HepG2 (cell line): ENCODE measurements at regions not wholly inside any gene's neighbourhood (a gene's known extent, or its start where the extent isn't known, plus 50 kb on each side); places are given as distances from the start of the nearest gene placed in this dataset.

Experiments
- ATAC-seq: fragments of 200-7000 bp; cut with Tn5 transposase; 3 replicates; pipeline ENCODE4 v1.9.1; 2020; ENCODE audit warnings: mild to moderate bottlenecking, moderate library complexity
- BruUV-seq: library from RNA; stranded (reverse); fragments of 400-500 nt; replicated peaks from 2 replicates; lab custom pipeline; 2021; lab: Mats Ljungman, UMichigan
- CTCF ChIA-PET: fragments of 300-600 bp; formaldehyde crosslinking; extraction: SDS; loops from one replicate; lab custom pipeline; 2021; ENCODE audit warnings: low total read pairs, inconsistent platforms, low intra/inter-chr PET ratio; lab: Yijun Ruan, JAX
- POLR2A ChIA-PET: fragments of 350-600 bp; sonication (Branson Sonifier 250); formaldehyde crosslinking; loops from one replicate; lab custom pipeline; 2020; ENCODE audit warnings: antibody characterized with exemption, inconsistent platforms; lab: Yijun Ruan, JAX
- DNase-seq: peaks from one replicate; pipeline ENCODE4 v3.0.0-alpha.2; 2015; ENCODE audit warnings: low spot score
- FAIRE-seq: peaks from 3 replicates; lab custom pipeline; 2011; peaks lifted over from hg19 to GRCh38; lab: Jason Lieb, UNC
- H2AFZ ChIP-seq: one replicate; pipeline ENCODE4 v1.6.1; 2011; ENCODE audit warnings: low read length, inconsistent platforms
- H3K27ac ChIP-seq: fragments of 300-600 bp; 3 replicates; pipeline ENCODE4 v1.8.0; 2011; ENCODE audit warnings: mixed run types, mild to moderate bottlenecking, mixed read lengths, low read length, inconsistent platforms; ENCODE audit not compliant: insufficient read depth; ENCODE audit errors: extremely low read length
- H3K27me3 ChIP-seq, 2 experiments: fragments of 200-600 bp in 1 of 2; 2 replicates in 1 of 2; 3 replicates in 1 of 2; pipeline versions ENCODE4 v1.6.0 to v1.8.0; 2011; ENCODE audit warnings: low read length in 2 of 2, mild to moderate bottlenecking in 2 of 2, moderate library complexity in 2 of 2, inconsistent platforms in 1 of 2; ENCODE audit not compliant: insufficient read depth in 2 of 2, control insufficient read depth in 1 of 2
- H3K36me3 ChIP-seq, 2 experiments: fragments of 200-600 bp in 1 of 2; replicated peaks in 1 of 2; 2 replicates in 1 of 2; 3 replicates in 1 of 2; pipeline versions ENCODE4 v1.5.1 to v1.8.0; 2011; ENCODE audit warnings: low read length in 2 of 2, inconsistent platforms in 1 of 2; ENCODE audit not compliant: insufficient read depth in 2 of 2, control insufficient read depth in 1 of 2
- H3K4me1 ChIP-seq: 2 replicates; pipeline ENCODE4 v1.5.1; 2012; ENCODE audit warnings: low read length, inconsistent platforms; ENCODE audit not compliant: insufficient read depth
- H3K4me2 ChIP-seq: 2 replicates; pipeline ENCODE4 v1.6.0; 2011; ENCODE audit warnings: low read depth, low read length, inconsistent platforms
- H3K4me3 ChIP-seq, 3 experiments: fragments of 200-600 bp in 1 of 3; sonication (generic), shearing (Covaris generic) in 1 of 3; replicated peaks in 1 of 3; 2 replicates each; pipeline ENCODE4 v1.5.1; 2011 to 2016; ENCODE audit warnings: low read length in 3 of 3, inconsistent platforms in 2 of 3, low read depth in 2 of 3, mild to moderate bottlenecking in 2 of 3, control low read depth in 1 of 3, mixed read lengths in 1 of 3; ENCODE audit not compliant: insufficient read depth in 1 of 3
- H3K79me2 ChIP-seq: one replicate; pipeline ENCODE4 v1.6.1; 2011; ENCODE audit warnings: low read length, inconsistent platforms; ENCODE audit not compliant: insufficient read depth
- H3K9ac ChIP-seq: 2 replicates; pipeline ENCODE4 v1.6.0; 2011; ENCODE audit warnings: mild to moderate bottlenecking, low read depth, low read length, inconsistent platforms; ENCODE audit not compliant: insufficient read depth
- H3K9me3 ChIP-seq: 2 replicates; pipeline ENCODE4 v1.5.1; 2012; ENCODE audit warnings: mild to moderate bottlenecking, low read length
- H4K20me1 ChIP-seq: 2 replicates; pipeline ENCODE4 v1.6.0; 2011; ENCODE audit warnings: inconsistent platforms, mild to moderate bottlenecking, low read length, moderate library complexity; ENCODE audit not compliant: insufficient read depth
- FOXA1 ChIP-seq, 2 experiments: fragments of 450-650 bp in 1 of 2; sonication (generic) in 1 of 2; formaldehyde crosslinking in 1 of 2; IDR thresholded peaks; 2 replicates each; pipeline versions ENCODE4 v1.4.0 to v1.6.1; 2016 to 2020; ENCODE audit warnings: missing genetic modification reagents in 1 of 2
- NFYC ChIP-seq: IDR thresholded peaks from 2 replicates; pipeline ENCODE4 v1.6.1; 2016; ENCODE audit warnings: missing genetic modification reagents, missing compliant biosample characterization
- NR2F6 ChIP-seq, 2 experiments: IDR thresholded peaks; 2 replicates each; pipeline ENCODE4 v1.6.1; 2016; ENCODE audit warnings: antibody characterized with exemption in 1 of 2, mild to moderate bottlenecking in 1 of 2
- RXRB ChIP-seq: IDR thresholded peaks from 2 replicates; pipeline ENCODE4 v1.6.1; 2016; ENCODE audit warnings: borderline replicate concordance, missing genetic modification reagents, missing compliant biosample characterization
- SKI ChIP-seq: fragments of 450-650 bp; IDR thresholded peaks from one replicate; pipeline ENCODE4 v1.6.1; 2018; ENCODE audit warnings: mild to moderate bottlenecking; ENCODE audit not compliant: partially characterized antibody
- STAG1 ChIP-seq: sonication (generic); formaldehyde crosslinking; IDR thresholded peaks from 2 replicates; pipeline ENCODE4 v1.4.0; 2020; ENCODE audit warnings: missing genetic modification reagents
- ZBTB46 ChIP-seq: sonication (generic); formaldehyde crosslinking; IDR thresholded peaks from 2 replicates; pipeline ENCODE4 v1.4.0; 2020; ENCODE audit warnings: mild to moderate bottlenecking, missing genetic modification reagents, borderline replicate concordance
- ZNF160 ChIP-seq: sonication (generic); formaldehyde crosslinking; IDR thresholded peaks from 2 replicates; pipeline ENCODE4 v1.8.0; 2022; ENCODE audit warnings: mild to moderate bottlenecking, inconsistent platforms, missing genetic modification reagents
- ZNF879 ChIP-seq: sonication (generic); formaldehyde crosslinking; IDR thresholded peaks from 2 replicates; pipeline ENCODE4 v1.8.1; 2023; ENCODE audit warnings: missing genetic modification reagents
- in situ Hi-C: cut with HindIII; loops from 2 replicates; pipeline ENCODE4 v1.10.0; 2017; ENCODE audit warnings: low pct_unique_long_range_greater_than_20kb; ENCODE audit not compliant: extremely low pct_ligation_motif_present
- intact Hi-C: fragments of 100-400 bp; cut with micrococcal nuclease; formaldehyde crosslinking; loops from one replicate; pipeline ENCODE4 v1.10.0; 2022; ENCODE audit not compliant: unreplicated experiment
- TF ChIP-seq, protein P1 (sequence below): sonication (generic); formaldehyde crosslinking; IDR thresholded peaks from 2 replicates; pipeline ENCODE4 v1.5.0; 2020; ENCODE audit warnings: missing genetic modification reagents

DNA sequence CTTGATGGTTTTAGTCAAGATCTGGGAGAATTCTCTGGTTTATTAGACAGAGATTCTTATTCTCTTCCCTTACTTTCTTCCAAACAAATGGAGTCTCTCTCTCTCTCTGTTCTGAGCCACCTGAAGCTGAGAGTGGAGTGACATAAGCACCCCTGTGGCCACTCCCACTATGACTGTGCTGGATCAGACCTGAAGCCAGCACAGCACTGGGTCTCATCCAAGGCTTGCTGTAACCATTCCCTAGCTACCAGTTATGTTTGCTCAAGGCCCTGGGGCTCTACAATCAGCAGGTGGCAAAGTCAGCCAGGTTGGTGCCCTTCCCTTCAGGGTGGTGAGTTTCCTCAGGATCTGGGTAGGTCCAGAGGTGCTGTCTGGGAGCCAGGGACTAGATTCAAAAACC is 568.5 kb downstream of the AACS start:
- in situ Hi-C loops (no loop called here), intact Hi-C loops (no loop called here)
- no peaks in the 10 kb centered on the region for H3K4me1 ChIP-seq
- no peak overlapping the region for H3K9ac ChIP-seq
- ATAC-seq (no peak), DNase-seq (no peak), FAIRE-seq (no peak)
- H3K4me3 ChIP-seq, result no peak overlapping the region
- ChIA-PET POLR2A (no interaction called here), CTCF (no interaction called here)
- no peak for TF ChIP-seq ZNF879 (CRISPR knock-in tag)
- no peak for TF ChIP-seq NR2F6 (IDR thresholded peaks at IDR 0.05)
- TF ChIP-seq NR2F6 (CRISPR knock-in tag; IDR thresholded peaks at IDR 0.05), result no peak
- TF ChIP-seq, protein P1, sequence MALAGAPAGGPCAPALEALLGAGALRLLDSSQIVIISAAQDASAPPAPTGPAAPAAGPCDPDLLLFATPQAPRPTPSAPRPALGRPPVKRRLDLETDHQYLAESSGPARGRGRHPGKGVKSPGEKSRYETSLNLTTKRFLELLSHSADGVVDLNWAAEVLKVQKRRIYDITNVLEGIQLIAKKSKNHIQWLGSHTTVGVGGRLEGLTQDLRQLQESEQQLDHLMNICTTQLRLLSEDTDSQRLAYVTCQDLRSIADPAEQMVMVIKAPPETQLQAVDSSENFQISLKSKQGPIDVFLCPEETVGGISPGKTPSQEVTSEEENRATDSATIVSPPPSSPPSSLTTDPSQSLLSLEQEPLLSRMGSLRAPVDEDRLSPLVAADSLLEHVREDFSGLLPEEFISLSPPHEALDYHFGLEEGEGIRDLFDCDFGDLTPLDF (CRISPR knock-in tag), result no peak
- TF ChIP-seq SKI, result no peak
- TF ChIP-seq RXRB (CRISPR knock-in tag), result no peak
- TF ChIP-seq NFYC (CRISPR knock-in tag), result no peak
- no peak for TF ChIP-seq STAG1 (CRISPR knock-in tag)
- TF ChIP-seq FOXA1 (IDR thresholded peaks at IDR 0.05), result no peak
- no peak for TF ChIP-seq FOXA1 (CRISPR knock-in tag; IDR thresholded peaks at IDR 0.05)
- no peak for TF ChIP-seq ZBTB46 (CRISPR knock-in tag)
- no peak for TF ChIP-seq ZNF160 (CRISPR knock-in tag)
- no peak overlapping the region for H2AFZ ChIP-seq
- no peak overlapping the region for H3K4me2 ChIP-seq
- H3K79me2 ChIP-seq, result no peaks in the 10 kb centered on the region
- no peaks in the 10 kb centered on the region for H3K36me3 ChIP-seq
- BruUV-seq, result no TSS peak
- no peaks in the 10 kb centered on the region for H3K9me3 ChIP-seq
- no peaks in the 10 kb centered on the region for H4K20me1 ChIP-seq
- no peak overlapping the region for H3K27ac ChIP-seq
- no peaks in the 10 kb centered on the region for H3K27me3 ChIP-seq
